22Rv1 (cell line): ENCODE measurements at regions not wholly inside any gene's neighbourhood (a gene's known extent, or its start where the extent isn't known, plus 50 kb on each side); places are given as distances from the start of the nearest gene placed in this dataset.

Source experiments
- ZFX ChIP-seq: fragments of 450-650 bp; IDR thresholded peaks from 2 replicates; pipeline ENCODE4 v1.6.1; 2017; ENCODE audit warnings: antibody characterized with exemption, borderline replicate concordance
- TF ChIP-seq, protein P1 (sequence below): fragments of 450-650 bp; IDR thresholded peaks from 2 replicates; pipeline ENCODE4 v1.5.1; 2017; ENCODE audit warnings: mild to moderate bottlenecking

- TF ChIP-seq, protein P1, sequence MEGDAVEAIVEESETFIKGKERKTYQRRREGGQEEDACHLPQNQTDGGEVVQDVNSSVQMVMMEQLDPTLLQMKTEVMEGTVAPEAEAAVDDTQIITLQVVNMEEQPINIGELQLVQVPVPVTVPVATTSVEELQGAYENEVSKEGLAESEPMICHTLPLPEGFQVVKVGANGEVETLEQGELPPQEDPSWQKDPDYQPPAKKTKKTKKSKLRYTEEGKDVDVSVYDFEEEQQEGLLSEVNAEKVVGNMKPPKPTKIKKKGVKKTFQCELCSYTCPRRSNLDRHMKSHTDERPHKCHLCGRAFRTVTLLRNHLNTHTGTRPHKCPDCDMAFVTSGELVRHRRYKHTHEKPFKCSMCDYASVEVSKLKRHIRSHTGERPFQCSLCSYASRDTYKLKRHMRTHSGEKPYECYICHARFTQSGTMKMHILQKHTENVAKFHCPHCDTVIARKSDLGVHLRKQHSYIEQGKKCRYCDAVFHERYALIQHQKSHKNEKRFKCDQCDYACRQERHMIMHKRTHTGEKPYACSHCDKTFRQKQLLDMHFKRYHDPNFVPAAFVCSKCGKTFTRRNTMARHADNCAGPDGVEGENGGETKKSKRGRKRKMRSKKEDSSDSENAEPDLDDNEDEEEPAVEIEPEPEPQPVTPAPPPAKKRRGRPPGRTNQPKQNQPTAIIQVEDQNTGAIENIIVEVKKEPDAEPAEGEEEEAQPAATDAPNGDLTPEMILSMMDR: no peak
- no peak for TF ChIP-seq ZFX
Measured at GRCh38 chr16:73515616-73516015, 467.7 kb upstream of the ZFHX3 start.
